Parathyroid adenoma (tissue), 2 donors: ENCODE measurements at regions not wholly inside any gene's neighbourhood (a gene's known extent, or its start where the extent isn't known, plus 50 kb on each side); places are given as distances from the start of the nearest gene placed in this dataset.

Experiments
- H2AFZ ChIP-seq: fragments of 300-600 bp; sonication (generic); one replicate; pipeline ENCODE4 v1.7.0; 2017; ENCODE audit warnings: antibody characterized with exemption, mild to moderate bottlenecking
- H3K27ac ChIP-seq: fragments of 300-600 bp; sonication (generic); one replicate; pipeline ENCODE4 v1.7.0; 2017
- H3K27me3 ChIP-seq: fragments of 300-600 bp; sonication (generic); one replicate; pipeline ENCODE4 v1.7.0; 2017; ENCODE audit warnings: low read length; ENCODE audit not compliant: control insufficient read depth, insufficient read depth
- H3K36me3 ChIP-seq: fragments of 300-600 bp; sonication (generic); one replicate; pipeline ENCODE4 v1.7.0; 2017; ENCODE audit warnings: low read length; ENCODE audit not compliant: control insufficient read depth, insufficient read depth
- H3K4me1 ChIP-seq: fragments of 300-600 bp; sonication (generic); one replicate; pipeline ENCODE4 v1.7.0; 2017; ENCODE audit warnings: control low read depth
- H3K4me2 ChIP-seq: fragments of 300-600 bp; sonication (generic); one replicate; pipeline ENCODE4 v1.7.0; 2017; ENCODE audit warnings: low read length
- H3K4me3 ChIP-seq: fragments of 300-600 bp; sonication (generic); one replicate; pipeline ENCODE4 v1.7.0; 2017; ENCODE audit warnings: low read depth, low read length
- H3K79me2 ChIP-seq: fragments of 300-600 bp; sonication (generic); one replicate; pipeline ENCODE4 v1.7.0; 2017; ENCODE audit warnings: control low read depth
- H3K9ac ChIP-seq: fragments of 300-600 bp; sonication (generic); one replicate; pipeline ENCODE4 v1.7.0; 2017; ENCODE audit warnings: mild to moderate bottlenecking
- H3K9me3 ChIP-seq: fragments of 300-600 bp; sonication (generic); one replicate; pipeline ENCODE4 v1.7.0; 2017; ENCODE audit warnings: low read length; ENCODE audit not compliant: control insufficient read depth
- CTCF ChIP-seq: fragments of 300-600 bp; sonication (generic); IDR thresholded peaks from one replicate; pipeline ENCODE4 v1.7.0; 2017; ENCODE audit warnings: antibody characterized with exemption, mild to moderate bottlenecking
- donor health status: primary hyperparathyroidism.

DNA sequence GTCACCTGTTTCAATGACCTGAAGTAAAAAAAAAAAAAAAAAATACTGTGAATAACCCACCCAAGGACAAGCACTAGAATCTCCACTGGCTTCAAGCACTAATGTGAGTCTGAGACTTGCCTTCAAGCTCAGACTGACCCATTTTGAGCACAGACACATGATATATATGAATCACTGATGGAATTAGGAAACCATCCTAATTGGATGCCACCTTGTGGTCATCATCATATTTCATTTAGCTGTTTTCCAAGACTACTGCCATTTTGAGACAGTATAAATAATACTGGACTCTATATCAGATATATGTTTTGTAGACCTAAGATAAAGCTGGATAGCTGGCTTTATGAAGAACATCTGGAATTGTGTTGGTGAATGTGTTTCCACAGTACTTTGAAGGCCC lies 1232.0 kb downstream of the KCNT2 start:
- H3K79me2 ChIP-seq: no peaks in the 10 kb centered on the region
- TF ChIP-seq CTCF: no peak
- H3K9ac ChIP-seq: no peak overlapping the region
- H3K9me3 ChIP-seq: no peaks in the 10 kb centered on the region
- no peak overlapping the region for H3K4me3 ChIP-seq
- H3K4me1 ChIP-seq: no peaks in the 10 kb centered on the region
- no peak overlapping the region for H2AFZ ChIP-seq
- no peaks in the 10 kb centered on the region for H3K36me3 ChIP-seq
- no peaks in the 10 kb centered on the region for H3K27me3 ChIP-seq
- no peak overlapping the region for H3K27ac ChIP-seq
- H3K4me2 ChIP-seq: no peak overlapping the region

DNA sequence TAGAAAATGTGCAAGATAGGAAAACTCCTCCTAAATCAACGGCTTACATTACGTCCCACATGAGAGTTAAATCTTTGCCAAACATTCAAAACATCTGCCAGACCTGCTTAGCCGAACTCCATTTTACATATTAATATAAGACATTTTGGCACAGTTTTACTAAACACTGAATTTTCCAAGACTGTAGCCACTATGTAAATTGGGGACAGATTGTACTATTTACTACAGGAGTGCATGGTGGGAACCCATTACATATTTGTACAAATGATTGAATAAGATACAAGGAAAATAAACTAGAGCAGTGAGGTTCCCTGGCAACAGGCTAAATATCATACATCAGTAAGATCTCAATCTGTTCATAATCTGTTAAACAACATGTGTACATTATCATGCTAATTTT lies 1234.4 kb downstream of the KCNT2 start:
- Histone ChIP-seq H3K9ac (no peak overlapping the region), H3K4me3 (no peak overlapping the region), H3K9me3 (no peaks in the 10 kb centered on the region), H3K27me3 (no peaks in the 10 kb centered on the region), H3K4me2 (no peak overlapping the region), H3K36me3 (no peaks in the 10 kb centered on the region), H3K4me1 (no peaks in the 10 kb centered on the region), H2AFZ (no peak overlapping the region), H3K79me2 (no peaks in the 10 kb centered on the region), H3K27ac (no peak overlapping the region)
- TF ChIP-seq CTCF: no peak

- Histone ChIP-seq H3K9me3 (no peaks in the 10 kb centered on the region), H2AFZ (no peak overlapping the region), H3K4me3 (no peak overlapping the region), H3K4me2 (no peak overlapping the region), H3K27ac (no peak overlapping the region), H3K27me3 (no peaks in the 10 kb centered on the region), H3K36me3 (no peaks in the 10 kb centered on the region), H3K79me2 (no peaks in the 10 kb centered on the region), H3K9ac (no peak overlapping the region), H3K4me1 (no peaks in the 10 kb centered on the region)
- TF ChIP-seq CTCF: no peak
These were observed 1263.1 kb downstream of the KCNT2 start for GRCh38 chr1:195345149-195345548.

DNA sequence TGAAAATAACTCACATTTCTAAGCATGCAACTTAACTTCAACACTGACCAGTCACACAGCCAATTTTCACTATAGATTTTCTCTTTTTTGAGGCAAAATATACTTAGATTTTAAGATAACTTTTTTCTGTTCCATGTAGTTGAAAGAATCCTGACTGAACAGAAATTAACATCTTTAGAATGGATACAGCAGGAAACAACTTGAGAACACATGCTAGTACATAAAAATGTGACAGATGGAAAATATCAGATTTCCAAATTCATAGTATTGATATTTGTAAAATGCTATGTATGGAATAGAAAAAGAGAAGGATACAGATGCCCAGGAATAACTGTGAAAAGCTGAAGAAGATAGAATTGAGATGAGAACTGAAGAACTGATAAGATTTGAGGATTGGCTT lies 1270.6 kb downstream of the KCNT2 start:
- Histone ChIP-seq H3K4me2 (no peak overlapping the region), H3K9me3 (no peaks in the 10 kb centered on the region), H3K79me2 (no peaks in the 10 kb centered on the region), H3K9ac (no peak overlapping the region), H3K27ac (no peak overlapping the region), H3K4me1 (no peaks in the 10 kb centered on the region), H3K27me3 (no peaks in the 10 kb centered on the region), H3K4me3 (no peak overlapping the region), H3K36me3 (no peaks in the 10 kb centered on the region), H2AFZ (no peak overlapping the region)
- TF ChIP-seq CTCF: no peak

GRCh38 chr1:195336812-195337211 lies 1271.4 kb downstream of the KCNT2 start:
- Histone ChIP-seq H3K4me3 (no peak overlapping the region), H3K27ac (no peak overlapping the region), H3K9ac (no peak overlapping the region), H3K27me3 (no peaks in the 10 kb centered on the region), H3K4me1 (no peaks in the 10 kb centered on the region), H3K79me2 (no peaks in the 10 kb centered on the region), H3K36me3 (no peaks in the 10 kb centered on the region), H3K9me3 (no peaks in the 10 kb centered on the region), H3K4me2 (no peak overlapping the region), H2AFZ (no peak overlapping the region)
- TF ChIP-seq CTCF: no peak
